HepG2 (cell line): ENCODE measurements at regions not wholly inside any gene's neighbourhood (a gene's known extent, or its start where the extent isn't known, plus 50 kb on each side); places are given as distances from the start of the nearest gene placed in this dataset.

Experiments
- ATAC-seq: fragments of 200-7000 bp; cut with Tn5 transposase; 3 replicates; pipeline ENCODE4 v1.9.1; 2020; ENCODE audit warnings: mild to moderate bottlenecking, moderate library complexity
- BruUV-seq: library from RNA; stranded (reverse); fragments of 400-500 nt; replicated peaks from 2 replicates; lab custom pipeline; 2021; lab: Mats Ljungman, UMichigan
- CTCF ChIA-PET: fragments of 300-600 bp; formaldehyde crosslinking; extraction: SDS; loops from one replicate; lab custom pipeline; 2021; ENCODE audit warnings: low total read pairs, inconsistent platforms, low intra/inter-chr PET ratio; lab: Yijun Ruan, JAX
- POLR2A ChIA-PET: fragments of 350-600 bp; sonication (Branson Sonifier 250); formaldehyde crosslinking; loops from one replicate; lab custom pipeline; 2020; ENCODE audit warnings: antibody characterized with exemption, inconsistent platforms; lab: Yijun Ruan, JAX
- DNase-seq: peaks from one replicate; pipeline ENCODE4 v3.0.0-alpha.2; 2015; ENCODE audit warnings: low spot score
- FAIRE-seq: peaks from 3 replicates; lab custom pipeline; 2011; peaks lifted over from hg19 to GRCh38; lab: Jason Lieb, UNC
- H2AFZ ChIP-seq: one replicate; pipeline ENCODE4 v1.6.1; 2011; ENCODE audit warnings: low read length, inconsistent platforms
- H3K27ac ChIP-seq: fragments of 300-600 bp; 3 replicates; pipeline ENCODE4 v1.8.0; 2011; ENCODE audit warnings: mixed run types, mild to moderate bottlenecking, mixed read lengths, low read length, inconsistent platforms; ENCODE audit not compliant: insufficient read depth; ENCODE audit errors: extremely low read length
- H3K27me3 ChIP-seq, 2 experiments: fragments of 200-600 bp in 1 of 2; 2 replicates in 1 of 2; 3 replicates in 1 of 2; pipeline versions ENCODE4 v1.6.0 to v1.8.0; 2011; ENCODE audit warnings: low read length in 2 of 2, mild to moderate bottlenecking in 2 of 2, moderate library complexity in 2 of 2, inconsistent platforms in 1 of 2; ENCODE audit not compliant: insufficient read depth in 2 of 2, control insufficient read depth in 1 of 2
- H3K36me3 ChIP-seq, 2 experiments: fragments of 200-600 bp in 1 of 2; replicated peaks in 1 of 2; 2 replicates in 1 of 2; 3 replicates in 1 of 2; pipeline versions ENCODE4 v1.5.1 to v1.8.0; 2011; ENCODE audit warnings: low read length in 2 of 2, inconsistent platforms in 1 of 2; ENCODE audit not compliant: insufficient read depth in 2 of 2, control insufficient read depth in 1 of 2
- H3K4me1 ChIP-seq: 2 replicates; pipeline ENCODE4 v1.5.1; 2012; ENCODE audit warnings: low read length, inconsistent platforms; ENCODE audit not compliant: insufficient read depth
- H3K4me2 ChIP-seq: 2 replicates; pipeline ENCODE4 v1.6.0; 2011; ENCODE audit warnings: low read depth, low read length, inconsistent platforms
- H3K4me3 ChIP-seq, 3 experiments: fragments of 200-600 bp in 1 of 3; sonication (generic), shearing (Covaris generic) in 1 of 3; replicated peaks in 1 of 3; 2 replicates each; pipeline ENCODE4 v1.5.1; 2011 to 2016; ENCODE audit warnings: low read length in 3 of 3, inconsistent platforms in 2 of 3, low read depth in 2 of 3, mild to moderate bottlenecking in 2 of 3, control low read depth in 1 of 3, mixed read lengths in 1 of 3; ENCODE audit not compliant: insufficient read depth in 1 of 3
- H3K79me2 ChIP-seq: one replicate; pipeline ENCODE4 v1.6.1; 2011; ENCODE audit warnings: low read length, inconsistent platforms; ENCODE audit not compliant: insufficient read depth
- H3K9ac ChIP-seq: 2 replicates; pipeline ENCODE4 v1.6.0; 2011; ENCODE audit warnings: mild to moderate bottlenecking, low read depth, low read length, inconsistent platforms; ENCODE audit not compliant: insufficient read depth
- H3K9me3 ChIP-seq: 2 replicates; pipeline ENCODE4 v1.5.1; 2012; ENCODE audit warnings: mild to moderate bottlenecking, low read length
- H4K20me1 ChIP-seq: 2 replicates; pipeline ENCODE4 v1.6.0; 2011; ENCODE audit warnings: inconsistent platforms, mild to moderate bottlenecking, low read length, moderate library complexity; ENCODE audit not compliant: insufficient read depth
- CEBPZ ChIP-seq: IDR thresholded peaks from 2 replicates; pipeline ENCODE4 v1.6.1; 2012; ENCODE audit warnings: low read length, improper control_type of control experiment
- ELF1 ChIP-seq: sonication (generic); formaldehyde crosslinking; IDR thresholded peaks from 2 replicates; pipeline ENCODE4 v1.4.0; 2020; ENCODE audit warnings: missing genetic modification reagents
- ELK4 ChIP-seq: sonication (generic); formaldehyde crosslinking; IDR thresholded peaks from 2 replicates; pipeline ENCODE4 v1.9.0; 2021; ENCODE audit warnings: missing genetic modification reagents, borderline replicate concordance
- FOXK1 ChIP-seq: sonication (generic); formaldehyde crosslinking; IDR thresholded peaks from 2 replicates; pipeline ENCODE4 v1.4.0; 2020; ENCODE audit warnings: low read depth, missing genetic modification reagents, borderline replicate concordance
- HNRNPH1 ChIP-seq: fragments of 200-400 bp; formaldehyde crosslinking; optimal IDR thresholded peaks from 2 replicates; pipeline ENCODE3; 2017; ENCODE audit warnings: mild to moderate bottlenecking, low read depth, low read length
- KDM1A ChIP-seq: IDR thresholded peaks from 2 replicates; pipeline ENCODE4 v1.6.1; 2016; ENCODE audit warnings: missing compliant biosample characterization
- KDM2A ChIP-seq: sonication (generic); formaldehyde crosslinking; IDR thresholded peaks from 2 replicates; pipeline ENCODE4 v1.4.0; 2020; ENCODE audit warnings: low read depth, missing genetic modification reagents, borderline replicate concordance
- NCOA1 ChIP-seq: sonication (generic); formaldehyde crosslinking; IDR thresholded peaks from 2 replicates; pipeline ENCODE4 v1.9.0; 2021; ENCODE audit warnings: missing genetic modification reagents
- NR2F1 ChIP-seq, 2 experiments: fragments of 450-650 bp in 1 of 2; formaldehyde crosslinking in 1 of 2; IDR thresholded peaks; 2 replicates each; pipeline versions ENCODE4 v1.5.0 to v1.6.1; 2016 to 2020; ENCODE audit warnings: mild to moderate bottlenecking in 1 of 2, missing compliant biosample characterization in 1 of 2, missing genetic modification reagents in 1 of 2, moderate library complexity in 1 of 2
- SMARCC2 ChIP-seq: fragments of 450-650 bp; IDR thresholded peaks from 2 replicates; pipeline ENCODE4 v1.6.1; 2017; ENCODE audit warnings: antibody characterized with exemption, mild to moderate bottlenecking
- SOX5 ChIP-seq: IDR thresholded peaks from 2 replicates; pipeline ENCODE4 v1.6.1; 2016; ENCODE audit warnings: borderline replicate concordance
- SRF ChIP-seq: IDR thresholded peaks from 2 replicates; pipeline ENCODE4 v1.6.1; 2011; ENCODE audit warnings: mild to moderate bottlenecking, low read depth, low read length, moderate library complexity
- ZNF512B ChIP-seq: sonication (generic); formaldehyde crosslinking; IDR thresholded peaks from 2 replicates; pipeline ENCODE4 v1.5.1; 2020; ENCODE audit warnings: missing genetic modification reagents, mild to moderate bottlenecking, borderline replicate concordance
- WGBS: methylation state at CpG from one replicate; pipeline ENCODE4 v1.1.6; 2017; ENCODE audit warnings: low lambda C conversion rate; 5-methylcytosine and 5-hydroxymethylcytosine counted together
- in situ Hi-C: cut with HindIII; loops from 2 replicates; pipeline ENCODE4 v1.10.0; 2017; ENCODE audit warnings: low pct_unique_long_range_greater_than_20kb; ENCODE audit not compliant: extremely low pct_ligation_motif_present
- intact Hi-C: fragments of 100-400 bp; cut with micrococcal nuclease; formaldehyde crosslinking; loops from one replicate; pipeline ENCODE4 v1.10.0; 2022; ENCODE audit not compliant: unreplicated experiment

GRCh38 chr5:163342306-163342705, 95.1 kb upstream of the CCNG1 start:
- ATAC-seq (no peak), DNase-seq (no peak), FAIRE-seq (no peak)
- CTCF ChIA-PET: no interaction called here
- POLR2A ChIA-PET: no interaction called here
- Histone ChIP-seq H3K9me3 (no peaks in the 10 kb centered on the region), H3K4me3 (no peak overlapping the region), H3K9ac (no peak overlapping the region), H4K20me1 (no peaks in the 10 kb centered on the region), H3K27ac (no peak overlapping the region), H3K27me3 (no peaks in the 10 kb centered on the region; a peak in 1 of 5 replicates), H3K4me1 (no peaks in the 10 kb centered on the region), H3K4me2 (no peak overlapping the region), H3K79me2 (no peaks in the 10 kb centered on the region), H3K36me3 (no peaks in the 10 kb centered on the region), H2AFZ (no peak overlapping the region)
- in situ Hi-C loops (no loop called here), intact Hi-C loops (no loop called here)
- 0% methylated on average over 2 of the region's 2 CpGs for WGBS
- no TSS peak for BruUV-seq
- TF ChIP-seq ELF1 (CRISPR knock-in tag) (no peak), NCOA1 (CRISPR knock-in tag) (no peak), SMARCC2 (no peak), SRF (no peak), CEBPZ (no peak)

- Histone ChIP-seq H3K36me3 (no peaks in the 10 kb centered on the region), H3K27ac (no peak overlapping the region), H3K4me3 (no peak overlapping the region), H3K27me3 (no peaks in the 10 kb centered on the region), H3K4me1 (no peaks in the 10 kb centered on the region), H3K9me3 (no peaks in the 10 kb centered on the region), H3K79me2 (no peaks in the 10 kb centered on the region), H4K20me1 (no peaks in the 10 kb centered on the region), H3K9ac (no peak overlapping the region), H3K4me2 (no peak overlapping the region), H2AFZ (no peak overlapping the region)
- no peak for DNase-seq
- CTCF ChIA-PET: no interaction called here
- POLR2A ChIA-PET: no interaction called here
- in situ Hi-C loops: no loop called here
- BruUV-seq: no TSS peak
- ATAC-seq: no peak
- no peak for FAIRE-seq
- WGBS: 0% methylated on average over 3 of the region's 3 CpGs
- intact Hi-C loops: loop anchor here (5.0 kb wide), 1 partner anchor 1138 kb away; no protein-coding TSS in a partner anchor
- no peak for TF ChIP-seq HNRNPH1
- no peak for TF ChIP-seq FOXK1 (CRISPR knock-in tag)
- TF ChIP-seq NR2F1 (CRISPR knock-in tag; IDR thresholded peaks at IDR 0.05): no peak
- no peak for TF ChIP-seq ELK4 (CRISPR knock-in tag)
- no peak for TF ChIP-seq KDM2A (CRISPR knock-in tag)
- TF ChIP-seq KDM1A (CRISPR knock-in tag): no peak
- no peak for TF ChIP-seq ZNF512B (CRISPR knock-in tag)
- TF ChIP-seq SOX5 (CRISPR knock-in tag): no peak
These were observed 92.2 kb upstream of the CCNG1 start for GRCh38 chr5:163345216-163345615.
